LNCAP (cell line): ENCODE measurements at regions not wholly inside any gene's neighbourhood (a gene's known extent, or its start where the extent isn't known, plus 50 kb on each side); places are given as distances from the start of the nearest gene placed in this dataset.

Source experiments
- TF ChIP-seq, protein P1 (sequence below): fragments of 450-650 bp; IDR thresholded peaks from 2 replicates; pipeline ENCODE4 v1.5.1; 2017; ENCODE audit warnings: mild to moderate bottlenecking

DNA sequence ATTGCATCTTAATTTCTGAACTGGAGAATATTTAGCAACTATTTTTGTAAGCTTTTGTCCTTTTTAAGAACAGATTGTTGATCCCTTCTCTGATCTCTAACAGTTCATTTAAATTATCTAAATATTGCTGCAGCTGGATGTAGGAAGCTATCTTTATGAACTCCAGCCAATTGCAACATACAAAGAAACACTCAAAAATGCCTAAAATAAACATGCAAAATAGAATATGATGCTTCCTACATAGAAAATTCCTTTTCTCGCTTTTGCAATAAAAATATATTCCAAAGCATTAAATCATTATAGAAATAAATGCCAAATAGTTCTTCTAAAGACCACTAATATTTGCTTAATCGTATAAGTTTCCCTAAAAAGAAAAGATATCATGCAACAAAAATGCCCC lies 218.6 kb downstream of the LURAP1L start:
- TF ChIP-seq, protein P1, sequence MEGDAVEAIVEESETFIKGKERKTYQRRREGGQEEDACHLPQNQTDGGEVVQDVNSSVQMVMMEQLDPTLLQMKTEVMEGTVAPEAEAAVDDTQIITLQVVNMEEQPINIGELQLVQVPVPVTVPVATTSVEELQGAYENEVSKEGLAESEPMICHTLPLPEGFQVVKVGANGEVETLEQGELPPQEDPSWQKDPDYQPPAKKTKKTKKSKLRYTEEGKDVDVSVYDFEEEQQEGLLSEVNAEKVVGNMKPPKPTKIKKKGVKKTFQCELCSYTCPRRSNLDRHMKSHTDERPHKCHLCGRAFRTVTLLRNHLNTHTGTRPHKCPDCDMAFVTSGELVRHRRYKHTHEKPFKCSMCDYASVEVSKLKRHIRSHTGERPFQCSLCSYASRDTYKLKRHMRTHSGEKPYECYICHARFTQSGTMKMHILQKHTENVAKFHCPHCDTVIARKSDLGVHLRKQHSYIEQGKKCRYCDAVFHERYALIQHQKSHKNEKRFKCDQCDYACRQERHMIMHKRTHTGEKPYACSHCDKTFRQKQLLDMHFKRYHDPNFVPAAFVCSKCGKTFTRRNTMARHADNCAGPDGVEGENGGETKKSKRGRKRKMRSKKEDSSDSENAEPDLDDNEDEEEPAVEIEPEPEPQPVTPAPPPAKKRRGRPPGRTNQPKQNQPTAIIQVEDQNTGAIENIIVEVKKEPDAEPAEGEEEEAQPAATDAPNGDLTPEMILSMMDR: no peak

DNA sequence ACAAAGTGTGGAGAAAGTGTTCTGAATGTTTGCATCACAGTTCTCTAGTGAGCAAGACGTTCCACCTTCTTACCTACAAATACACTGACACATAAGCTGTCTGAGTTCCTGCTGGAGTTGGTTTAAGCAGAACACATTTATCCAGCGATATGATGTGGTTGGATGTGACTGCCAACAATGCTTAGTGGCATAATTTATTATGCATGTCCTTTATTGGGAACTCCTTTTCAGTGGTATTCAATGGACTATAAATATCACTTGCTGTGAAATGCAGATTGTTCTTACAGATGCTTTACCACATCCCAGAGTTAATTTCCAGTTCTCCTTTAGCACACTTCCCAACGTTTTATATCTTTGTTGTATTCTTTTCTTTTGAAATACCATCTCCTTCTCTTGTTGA lies 222.2 kb downstream of the LURAP1L start:
- TF ChIP-seq, protein P1: no peak

DNA sequence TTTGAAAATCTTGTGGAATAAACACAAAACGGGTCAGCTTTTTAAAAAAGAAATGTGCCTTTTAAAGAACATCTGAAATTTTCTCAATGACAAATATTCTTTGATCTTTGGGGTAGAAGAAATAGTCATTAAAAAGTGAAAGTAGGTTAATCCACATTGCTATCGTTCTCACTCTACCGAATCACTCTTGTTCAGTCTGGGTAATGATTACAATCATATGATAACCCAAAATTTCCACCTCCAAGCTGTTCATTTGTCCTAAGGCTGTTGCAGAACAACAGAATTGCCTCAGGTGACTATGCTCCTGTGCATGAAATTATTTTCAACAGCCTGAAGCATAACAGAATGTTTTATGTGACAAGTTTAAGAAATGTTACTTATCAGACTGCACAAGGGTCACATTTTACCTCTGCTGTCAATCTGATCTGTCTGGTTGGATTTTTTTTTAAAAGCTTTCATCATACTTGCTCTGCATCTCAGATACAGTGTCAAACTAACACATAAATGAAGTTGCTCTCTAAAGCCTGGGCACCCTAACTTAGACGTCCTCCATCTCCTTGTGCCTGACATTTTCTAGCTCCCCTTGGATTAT lies 227.3 kb downstream of the LURAP1L start:
- TF ChIP-seq, protein P1: no peak

DNA sequence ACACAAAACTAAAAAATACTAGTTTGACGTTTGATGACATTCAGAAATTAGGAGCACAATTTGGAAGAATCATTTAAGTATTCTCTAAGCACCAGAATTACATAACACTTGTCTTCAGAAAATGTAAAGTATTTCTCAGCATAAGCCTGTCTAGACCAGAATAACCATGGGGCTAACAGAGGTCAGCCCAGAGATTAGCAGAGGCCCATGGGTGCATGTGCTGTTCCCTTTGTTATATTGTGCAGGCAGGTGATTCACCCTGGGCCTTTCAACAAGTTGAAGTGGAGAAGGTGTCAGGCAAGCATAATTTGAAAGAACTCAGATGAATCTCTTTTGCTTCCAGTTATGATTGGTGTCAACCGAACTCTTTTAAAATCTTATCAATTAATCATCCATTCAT lies 227.9 kb downstream of the LURAP1L start:
- TF ChIP-seq, protein P1: no peak

DNA sequence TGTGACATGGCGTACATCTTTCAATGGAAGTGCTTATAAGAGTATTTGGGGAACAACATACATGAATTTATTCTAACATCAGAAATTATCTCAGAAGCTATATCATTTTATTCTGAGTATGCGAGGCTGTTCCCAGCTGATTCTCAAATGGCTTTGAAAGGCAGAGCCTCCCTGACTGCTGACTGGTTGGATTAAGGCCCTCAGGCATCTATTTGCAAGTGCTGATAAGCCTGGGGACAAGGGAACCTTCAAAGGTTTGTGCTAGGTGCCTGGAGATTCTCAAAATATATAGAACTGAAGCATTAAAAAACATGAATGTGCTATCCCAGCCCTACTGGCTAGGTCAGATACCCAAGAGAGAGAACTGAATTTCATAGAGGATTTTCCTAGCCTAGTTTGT lies 235.1 kb downstream of the LURAP1L start:
- TF ChIP-seq, protein P1: no peak

DNA sequence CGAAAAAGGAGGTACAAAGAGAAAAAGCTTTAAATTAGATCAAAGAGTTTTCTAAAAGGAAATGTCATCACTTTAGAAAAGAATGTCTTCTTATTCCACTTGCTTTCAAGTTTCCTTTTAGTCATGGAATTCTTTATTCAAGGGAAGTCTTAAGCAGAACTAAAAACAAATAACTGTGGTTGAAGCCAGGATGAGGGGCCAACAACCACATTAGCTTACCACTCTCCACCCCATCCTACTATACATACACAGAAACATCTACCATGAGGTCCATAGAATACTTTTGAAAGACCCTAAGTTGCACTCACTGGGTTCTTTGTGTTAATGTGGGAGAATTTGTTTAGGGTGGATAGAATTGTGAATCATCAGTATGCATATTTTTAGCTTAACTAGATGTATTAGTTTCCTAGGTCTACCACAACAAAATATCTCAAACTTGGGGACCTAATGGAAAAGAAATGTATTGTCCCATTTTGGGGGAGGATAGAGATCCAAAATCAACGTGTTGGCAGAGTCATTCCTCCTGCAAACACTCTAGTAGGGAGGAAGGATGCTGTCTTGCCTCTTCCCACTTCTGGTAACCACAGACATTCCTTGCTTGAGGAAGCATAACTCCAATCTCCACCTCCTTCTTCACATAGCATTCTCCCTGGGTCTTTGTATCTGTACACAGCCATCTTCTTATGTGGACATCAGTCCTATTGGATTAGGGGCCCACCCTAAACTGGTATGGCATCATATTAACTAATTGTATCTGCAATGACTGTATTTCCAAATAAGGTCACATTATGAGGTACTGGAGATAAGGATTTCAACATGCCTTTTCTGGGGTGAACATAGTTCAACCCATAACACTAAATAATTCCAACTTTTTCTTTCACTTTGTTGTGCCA lies 239.4 kb downstream of the LURAP1L start:
- TF ChIP-seq, protein P1: no peak

DNA sequence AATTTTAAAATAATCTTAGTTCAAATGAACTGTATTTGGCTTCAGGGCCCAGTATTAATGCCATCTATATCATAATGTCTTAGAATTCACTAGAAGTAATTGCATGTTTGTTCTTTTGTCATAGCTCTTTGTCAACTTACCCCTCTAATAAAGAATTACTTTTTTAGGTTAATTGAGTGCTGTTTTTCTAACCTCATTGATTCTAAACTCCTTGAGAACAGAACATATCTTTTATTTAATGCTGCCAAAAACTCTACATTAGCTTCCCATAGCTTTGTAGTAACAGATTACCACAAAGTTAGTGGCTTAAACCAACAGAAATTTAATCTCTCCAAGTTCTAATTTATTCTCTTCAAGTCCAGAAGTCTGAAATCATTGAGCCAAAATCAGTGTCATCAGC lies 242.4 kb downstream of the LURAP1L start:
- TF ChIP-seq, protein P1: no peak
